GM12865 (cell line): ENCODE measurements at regions not wholly inside any gene's neighbourhood (a gene's known extent, or its start where the extent isn't known, plus 50 kb on each side); places are given as distances from the start of the nearest gene placed in this dataset.
A peak's percentile ranks its signal among the peaks of the same experiment; 100 is the strongest.
"Not testable (repeated sequence)": the region's sequence is repeated elsewhere in the genome, so short reads cannot be mapped to it uniquely, and the experiment has no call there.

Experiments used
- DNase-seq: peaks from one replicate; pipeline ENCODE4 v3.0.0; 2010; ENCODE audit warnings: low read depth
- H3K4me3 ChIP-seq: 2 replicates; pipeline ENCODE4 v1.5.1; 2011; ENCODE audit warnings: mild to moderate bottlenecking, low read depth, low read length, control low read depth
- TF ChIP-seq, protein P1 (sequence below): IDR thresholded peaks from 2 replicates; pipeline ENCODE4 v1.5.1; 2011; ENCODE audit warnings: low read length, control low read depth, low read depth, inconsistent platforms; ENCODE audit not compliant: insufficient read depth; ENCODE audit errors: missing control alignments

DNA sequence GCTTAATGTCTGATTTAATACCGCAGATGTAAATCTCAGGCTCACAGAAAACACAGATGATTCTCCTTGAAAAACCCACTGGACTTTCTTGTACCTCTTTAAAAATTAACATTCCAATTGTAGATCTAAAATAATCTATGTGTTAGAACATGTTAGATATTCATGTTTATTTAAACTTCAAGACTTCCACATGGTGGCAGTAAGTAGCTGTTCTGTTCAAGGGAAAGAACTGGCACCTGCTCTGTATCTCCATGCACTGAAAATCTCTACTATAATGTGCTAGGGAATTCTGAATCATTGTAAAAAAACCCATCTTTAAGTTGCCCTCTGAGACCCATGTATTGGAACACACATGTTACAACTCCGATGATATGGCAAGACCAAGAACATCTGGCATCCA lies 366.9 kb downstream of the DMRTA1 start:
- TF ChIP-seq, protein P1, sequence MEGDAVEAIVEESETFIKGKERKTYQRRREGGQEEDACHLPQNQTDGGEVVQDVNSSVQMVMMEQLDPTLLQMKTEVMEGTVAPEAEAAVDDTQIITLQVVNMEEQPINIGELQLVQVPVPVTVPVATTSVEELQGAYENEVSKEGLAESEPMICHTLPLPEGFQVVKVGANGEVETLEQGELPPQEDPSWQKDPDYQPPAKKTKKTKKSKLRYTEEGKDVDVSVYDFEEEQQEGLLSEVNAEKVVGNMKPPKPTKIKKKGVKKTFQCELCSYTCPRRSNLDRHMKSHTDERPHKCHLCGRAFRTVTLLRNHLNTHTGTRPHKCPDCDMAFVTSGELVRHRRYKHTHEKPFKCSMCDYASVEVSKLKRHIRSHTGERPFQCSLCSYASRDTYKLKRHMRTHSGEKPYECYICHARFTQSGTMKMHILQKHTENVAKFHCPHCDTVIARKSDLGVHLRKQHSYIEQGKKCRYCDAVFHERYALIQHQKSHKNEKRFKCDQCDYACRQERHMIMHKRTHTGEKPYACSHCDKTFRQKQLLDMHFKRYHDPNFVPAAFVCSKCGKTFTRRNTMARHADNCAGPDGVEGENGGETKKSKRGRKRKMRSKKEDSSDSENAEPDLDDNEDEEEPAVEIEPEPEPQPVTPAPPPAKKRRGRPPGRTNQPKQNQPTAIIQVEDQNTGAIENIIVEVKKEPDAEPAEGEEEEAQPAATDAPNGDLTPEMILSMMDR = peak; percentile 29
- H3K4me3 ChIP-seq = no peak overlapping the region
- peak; percentile 21 for DNase-seq

DNA sequence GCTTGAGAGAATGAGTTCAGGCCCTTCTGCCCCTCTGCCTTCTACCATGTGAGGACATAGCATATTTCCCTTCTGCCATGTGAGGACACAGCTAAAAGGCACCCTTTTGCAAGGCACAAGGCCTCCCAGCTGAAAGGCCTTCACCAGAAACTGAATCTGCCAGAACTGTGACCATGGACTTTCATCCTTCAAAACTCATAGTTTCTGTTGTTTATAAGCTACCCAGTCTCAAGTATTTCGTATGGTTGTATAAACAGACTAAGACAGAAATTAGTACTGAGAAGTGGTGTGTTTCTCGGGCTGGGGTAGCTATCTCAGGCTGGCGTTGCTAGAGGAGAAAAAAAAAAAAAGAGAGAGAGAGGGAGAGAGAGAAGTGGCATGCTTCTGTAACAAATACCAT lies 368.6 kb downstream of the DMRTA1 start:
- TF ChIP-seq, protein P1 = no peak
- DNase-seq = peak; percentile 3
- no peak overlapping the region for H3K4me3 ChIP-seq

DNA sequence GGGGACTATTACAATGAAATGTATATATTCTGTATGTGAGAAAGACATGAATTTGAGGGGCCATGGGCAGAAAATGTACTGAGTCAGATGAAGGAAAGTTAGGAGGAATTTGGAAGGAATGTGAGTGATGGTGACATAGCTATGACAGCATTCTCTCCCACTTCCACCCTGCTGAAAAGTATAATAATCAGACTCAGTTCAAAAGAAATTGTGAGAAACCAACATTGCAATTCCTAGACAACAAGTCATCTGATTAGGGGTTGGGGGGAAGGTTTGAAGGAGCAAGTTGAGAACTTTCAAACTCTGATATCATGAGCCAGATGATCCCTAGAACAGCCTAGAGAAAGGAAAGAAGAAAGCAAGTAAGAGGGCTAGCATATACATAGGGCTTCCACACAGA lies 370.6 kb downstream of the DMRTA1 start:
- DNase-seq = no peak

DNA sequence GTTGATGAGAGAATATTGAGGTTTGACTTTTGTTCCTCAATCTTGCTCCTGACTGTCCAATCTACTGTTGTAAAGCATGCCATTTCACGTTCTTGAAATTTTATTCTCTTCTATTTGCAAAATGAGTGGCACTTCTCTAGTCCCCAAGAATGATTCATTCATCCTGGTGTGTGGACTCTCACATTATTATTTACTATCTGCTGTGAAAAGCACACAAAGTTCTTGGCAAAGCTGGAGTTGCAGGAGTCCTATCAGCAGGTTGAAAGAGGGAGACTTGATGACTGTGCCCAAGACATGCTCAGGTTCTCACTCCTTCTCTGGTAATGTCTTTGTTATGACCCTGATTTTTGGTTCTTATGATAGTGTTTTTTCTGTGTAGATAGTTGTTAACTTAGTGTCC lies 382.6 kb downstream of the DMRTA1 start:
- TF ChIP-seq, protein P1 = no peak
- no peak overlapping the region for H3K4me3 ChIP-seq
- DNase-seq = no peak

More for the DNA sequence above, 370.6 kb downstream of the DMRTA1 start:
- TF ChIP-seq, protein P1 = no peak
- H3K4me3 ChIP-seq = no peak overlapping the region

GRCh38 chr9:22838266-22838665 lies 391.6 kb downstream of the DMRTA1 start:
- TF ChIP-seq, protein P1 = no peak
- DNase-seq = no peak
- H3K4me3 ChIP-seq = no peak overlapping the region

DNA sequence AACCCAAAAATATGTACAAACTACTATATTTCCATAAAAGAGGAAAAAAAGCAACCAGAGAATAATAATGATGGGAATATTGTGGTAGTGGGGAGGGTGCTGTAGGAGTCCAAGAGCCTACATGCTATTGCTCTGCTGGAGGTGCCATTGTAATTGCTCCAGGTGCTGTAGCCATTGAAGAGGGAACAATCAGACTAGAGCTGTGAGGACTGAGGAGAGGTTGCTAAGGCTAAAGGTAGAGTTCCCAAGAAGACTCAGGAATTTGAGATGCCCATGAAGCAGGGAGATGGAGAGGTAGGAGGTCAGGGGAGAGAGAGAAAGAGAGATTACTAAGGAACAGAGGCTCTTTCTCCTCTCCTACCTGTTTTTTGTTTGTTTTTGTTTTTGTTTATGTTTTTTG lies 394.0 kb downstream of the DMRTA1 start:
- TF ChIP-seq, protein P1 = no peak
- DNase-seq = no peak
- no peak overlapping the region for H3K4me3 ChIP-seq

DNA sequence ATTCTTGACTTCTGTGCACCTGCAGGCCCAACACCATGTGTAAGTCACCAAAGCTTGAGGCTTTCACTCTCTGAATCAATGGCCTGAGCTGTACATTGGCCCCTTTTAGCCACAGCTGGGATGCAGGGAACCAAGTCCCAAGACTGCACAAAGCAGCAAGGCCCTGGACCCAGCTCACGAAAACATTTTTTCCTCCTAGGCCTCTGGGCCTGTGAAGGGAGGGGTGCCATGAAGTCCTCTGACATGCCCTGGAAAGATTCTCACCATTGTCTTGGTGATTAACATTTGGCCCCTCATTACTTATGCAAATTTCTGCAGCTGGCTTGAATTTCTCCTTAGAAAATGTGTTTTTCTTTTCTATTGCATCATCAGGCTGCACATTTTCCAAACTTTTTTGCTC lies 398.6 kb downstream of the DMRTA1 start:
- DNase-seq, H3K4me3 ChIP-seq: not testable (repeated sequence)
